Neural progenitor cell (in vitro differentiated cells): ENCODE measurements at regions not wholly inside any gene's neighbourhood (a gene's known extent, or its start where the extent isn't known, plus 50 kb on each side); places are given as distances from the start of the nearest gene placed in this dataset.

Experiments
- CTCF ChIP-seq: fragments of 200-600 bp; sonication (generic); IDR thresholded peaks from 2 replicates; pipeline ENCODE4 v1.5.1; 2017; ENCODE audit warnings: antibody characterized with exemption, mild to moderate bottlenecking
- EZH2 ChIP-seq: fragments of 200-600 bp; sonication (generic); IDR thresholded peaks from 2 replicates; pipeline ENCODE4 v1.6.1; 2017; ENCODE audit warnings: antibody characterized with exemption, mild to moderate bottlenecking, moderate library complexity

DNA sequence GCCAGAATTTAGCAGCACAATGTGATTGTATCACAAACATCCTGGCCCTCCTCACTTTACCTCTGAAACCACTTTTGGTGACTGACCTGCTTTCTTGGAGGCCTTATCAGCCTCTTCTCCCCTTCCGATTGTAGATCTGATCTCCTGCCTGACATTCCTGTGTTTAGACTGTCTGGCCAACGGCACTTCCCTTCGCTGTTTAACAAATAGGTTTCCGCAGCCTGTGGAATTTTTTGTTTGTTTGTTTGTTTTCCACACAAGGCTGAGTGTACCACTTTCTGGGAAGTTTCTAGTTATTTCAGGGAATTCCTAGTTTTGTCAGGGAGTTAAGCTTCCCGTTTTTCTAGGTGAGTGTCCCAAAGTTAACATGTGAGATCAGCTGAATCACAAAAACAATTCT lies 65.9 kb upstream of the CDKN3 start:
- no peak for TF ChIP-seq CTCF
- no peak for TF ChIP-seq EZH2
